GM21529 (cell line): ENCODE measurements at regions not wholly inside any gene's neighbourhood (a gene's known extent, or its start where the extent isn't known, plus 50 kb on each side); places are given as distances from the start of the nearest gene placed in this dataset.

Experiments used
- ATAC-seq: cut with Tn5 transposase; IDR thresholded peaks from one replicate; pipeline ENCODE4 v1.9.1; 2021; ENCODE audit not compliant: unreplicated experiment

- ATAC-seq: no peak
Measured at GRCh38 chr2:114065731-114066130, 175.8 kb downstream of the ACTR3 start.

- no peak for ATAC-seq
Measured at GRCh38 chr2:114066186-114066747, 176.4 kb downstream of the ACTR3 start.

GRCh38 chr2:114068438-114068837 lies 178.5 kb downstream of the ACTR3 start:
- no peak for ATAC-seq

GRCh38 chr2:114076961-114077360 lies 187.1 kb downstream of the ACTR3 start:
- ATAC-seq: no peak

GRCh38 chr2:114079366-114080004 lies 189.6 kb downstream of the ACTR3 start:
- ATAC-seq: no peak

- ATAC-seq: no peak
Measured at GRCh38 chr2:114082731-114083433, 193.0 kb downstream of the ACTR3 start.

GRCh38 chr2:114083717-114084387 lies 194.0 kb downstream of the ACTR3 start:
- peak; percentile 84 for ATAC-seq

GRCh38 chr2:114085238-114085637 lies 195.3 kb downstream of the ACTR3 start:
- ATAC-seq: no peak

- no peak for ATAC-seq
Measured at GRCh38 chr2:114085992-114086391, 196.1 kb downstream of the ACTR3 start.

- ATAC-seq: no peak
Measured at GRCh38 chr2:114089636-114090319, 199.9 kb downstream of the ACTR3 start.

GRCh38 chr2:114091010-114091409 lies 201.1 kb downstream of the ACTR3 start:
- no peak for ATAC-seq

- no peak for ATAC-seq
Measured at GRCh38 chr2:114108249-114108648, 218.4 kb downstream of the ACTR3 start.

GRCh38 chr2:114108824-114109416 lies 219.0 kb downstream of the ACTR3 start:
- no peak for ATAC-seq

GRCh38 chr2:114111329-114111728 lies 221.4 kb downstream of the ACTR3 start:
- ATAC-seq: no peak

GRCh38 chr2:114113518-114113917 lies 223.6 kb downstream of the ACTR3 start:
- ATAC-seq: no peak

GRCh38 chr2:114118088-114118487 lies 228.2 kb downstream of the ACTR3 start:
- no peak for ATAC-seq

GRCh38 chr2:114119862-114120261 lies 230.0 kb downstream of the ACTR3 start:
- ATAC-seq: no peak

- no peak for ATAC-seq
Measured at GRCh38 chr2:114122930-114123329, 233.0 kb downstream of the ACTR3 start.

GRCh38 chr2:114123925-114124324 lies 234.0 kb downstream of the ACTR3 start:
- no peak for ATAC-seq

GRCh38 chr2:114127372-114127771 lies 237.5 kb downstream of the ACTR3 start:
- no peak for ATAC-seq

- ATAC-seq: no peak
Measured at GRCh38 chr2:114128263-114128662, 238.4 kb downstream of the ACTR3 start.
